ENCODE measurements at regions not wholly inside any gene's neighbourhood (a gene's known extent, or its start where the extent isn't known, plus 50 kb on each side); places are given as distances from the start of the nearest gene placed in this dataset.
A peak's percentile ranks its signal among the peaks of the same experiment; 100 is the strongest.

GRCh38 chr14:46306267-46306666, 345.3 kb downstream of the RPL10L start:
- no peaks in the 10 kb centered on the region for H3K27me3 ChIP-seq (ENCODE audit: low read depth)
- no peaks in the 10 kb centered on the region for H3K36me3 ChIP-seq (replicated peaks)
- no peaks in the 10 kb centered on the region for H3K4me1 ChIP-seq
- in situ Hi-C loops (cut with MboI; ENCODE audit: low sequenced_read_pairs): no loop called here
- DNase-seq (ENCODE audit: low spot score in 2 of 2): no peak
- no peaks in the 10 kb centered on the region for H3K9me3 ChIP-seq
- no peak overlapping the region for H3K4me3 ChIP-seq

GRCh38 chr14:46300765-46301164, 350.8 kb downstream of the RPL10L start:
- in situ Hi-C loops (cut with MboI; ENCODE audit: low sequenced_read_pairs): no loop called here
- no peaks in the 10 kb centered on the region for H3K4me1 ChIP-seq
- H3K27me3 ChIP-seq (ENCODE audit: low read depth): no peaks in the 10 kb centered on the region
- no peaks in the 10 kb centered on the region for H3K9me3 ChIP-seq
- no peak overlapping the region for H3K4me3 ChIP-seq
- no peaks in the 10 kb centered on the region for H3K36me3 ChIP-seq (replicated peaks)
- DNase-seq (ENCODE audit: low spot score in 2 of 2): no peak

GRCh38 chr14:46290706-46291105, 360.9 kb downstream of the RPL10L start:
- Histone ChIP-seq H3K4me1 (no peaks in the 10 kb centered on the region), H3K4me3 (no peak overlapping the region), H3K27me3 (ENCODE audit: low read depth) (no peaks in the 10 kb centered on the region), H3K9me3 (no peaks in the 10 kb centered on the region), H3K36me3 (replicated peaks) (no peaks in the 10 kb centered on the region)
- no peak for DNase-seq (ENCODE audit: low spot score in 2 of 2)
- in situ Hi-C loops (cut with MboI; ENCODE audit: low sequenced_read_pairs): no loop called here

GRCh38 chr14:46279776-46280175, 371.8 kb downstream of the RPL10L start:
- Histone ChIP-seq H3K27me3 (ENCODE audit: low read depth) (no peaks in the 10 kb centered on the region), H3K4me1 (no peaks in the 10 kb centered on the region), H3K36me3 (replicated peaks) (no peaks in the 10 kb centered on the region), H3K9me3 (no peaks in the 10 kb centered on the region), H3K4me3 (no peak overlapping the region)
- DNase-seq (ENCODE audit: low spot score in 2 of 2): no peak
- in situ Hi-C loops (cut with MboI; ENCODE audit: low sequenced_read_pairs): no loop called here

- Histone ChIP-seq H3K4me1 (no peaks in the 10 kb centered on the region), H3K9me3 (no peaks in the 10 kb centered on the region), H3K27me3 (ENCODE audit: low read depth) (no peaks in the 10 kb centered on the region), H3K4me3 (no peak overlapping the region), H3K36me3 (replicated peaks) (no peaks in the 10 kb centered on the region)
- in situ Hi-C loops (cut with MboI; ENCODE audit: low sequenced_read_pairs): no loop called here
- DNase-seq (ENCODE audit: low spot score in 2 of 2): no peak
Measured at GRCh38 chr14:46279327-46279726, 372.3 kb downstream of the RPL10L start.

GRCh38 chr14:46259536-46259935, 392.0 kb downstream of the RPL10L start:
- no peak for DNase-seq (ENCODE audit: low spot score in 2 of 2)
- H3K9me3 ChIP-seq: no peaks in the 10 kb centered on the region
- in situ Hi-C loops (cut with MboI; ENCODE audit: low sequenced_read_pairs): no loop called here
- H3K4me1 ChIP-seq: no peaks in the 10 kb centered on the region
- no peak overlapping the region for H3K4me3 ChIP-seq
- no peaks in the 10 kb centered on the region for H3K27me3 ChIP-seq (ENCODE audit: low read depth)
- no peaks in the 10 kb centered on the region for H3K36me3 ChIP-seq (replicated peaks)

- in situ Hi-C loops (cut with MboI; ENCODE audit: low sequenced_read_pairs): no loop called here
- no peaks in the 10 kb centered on the region for H3K9me3 ChIP-seq
- H3K27me3 ChIP-seq (ENCODE audit: low read depth): no peaks in the 10 kb centered on the region
- no peak overlapping the region for H3K4me3 ChIP-seq
- H3K4me1 ChIP-seq: no peaks in the 10 kb centered on the region
- DNase-seq (ENCODE audit: low spot score in 2 of 2): no peak
- H3K36me3 ChIP-seq (replicated peaks): no peaks in the 10 kb centered on the region
Measured at GRCh38 chr14:46256381-46256780, 395.2 kb downstream of the RPL10L start.

- H3K27me3 ChIP-seq (ENCODE audit: low read depth): no peaks in the 10 kb centered on the region
- DNase-seq (ENCODE audit: low spot score in 2 of 2): peak in 1 of 2 experiments; percentile 6
- no peaks in the 10 kb centered on the region for H3K9me3 ChIP-seq
- no peak overlapping the region for H3K4me3 ChIP-seq
- in situ Hi-C loops (cut with MboI; ENCODE audit: low sequenced_read_pairs): no loop called here
- no peaks in the 10 kb centered on the region for H3K4me1 ChIP-seq
- no peaks in the 10 kb centered on the region for H3K36me3 ChIP-seq (replicated peaks)
Measured at GRCh38 chr14:46250113-46250703, 401.4 kb downstream of the RPL10L start.

GRCh38 chr14:46248001-46248630, 403.5 kb downstream of the RPL10L start:
- in situ Hi-C loops (cut with MboI; ENCODE audit: low sequenced_read_pairs): no loop called here
- Histone ChIP-seq H3K36me3 (replicated peaks) (no peaks in the 10 kb centered on the region), H3K9me3 (no peaks in the 10 kb centered on the region), H3K4me3 (no peak overlapping the region), H3K27me3 (ENCODE audit: low read depth) (no peaks in the 10 kb centered on the region), H3K4me1 (no peaks in the 10 kb centered on the region)
- no peak for DNase-seq (ENCODE audit: low spot score in 2 of 2)

- no peaks in the 10 kb centered on the region for H3K4me1 ChIP-seq
- DNase-seq (ENCODE audit: low spot score in 2 of 2): no peak
- no peaks in the 10 kb centered on the region for H3K9me3 ChIP-seq
- H3K27me3 ChIP-seq (ENCODE audit: low read depth): no peaks in the 10 kb centered on the region
- no peaks in the 10 kb centered on the region for H3K36me3 ChIP-seq (replicated peaks)
- in situ Hi-C loops (cut with MboI; ENCODE audit: low sequenced_read_pairs): no loop called here
- H3K4me3 ChIP-seq: no peak overlapping the region
Measured at GRCh38 chr14:46245276-46245675, 406.3 kb downstream of the RPL10L start.

GRCh38 chr14:46233786-46234185, 417.8 kb downstream of the RPL10L start:
- H3K4me3 ChIP-seq: no peak overlapping the region
- H3K36me3 ChIP-seq (replicated peaks): no peaks in the 10 kb centered on the region
- DNase-seq (ENCODE audit: low spot score in 2 of 2): no peak
- H3K9me3 ChIP-seq: no peaks in the 10 kb centered on the region
- in situ Hi-C loops (cut with MboI; ENCODE audit: low sequenced_read_pairs): no loop called here
- H3K27me3 ChIP-seq (ENCODE audit: low read depth): no peaks in the 10 kb centered on the region
- H3K4me1 ChIP-seq: no peaks in the 10 kb centered on the region

GRCh38 chr14:46230540-46230939, 421.0 kb downstream of the RPL10L start:
- H3K9me3 ChIP-seq: no peaks in the 10 kb centered on the region
- no peaks in the 10 kb centered on the region for H3K36me3 ChIP-seq (replicated peaks)
- no peaks in the 10 kb centered on the region for H3K27me3 ChIP-seq (ENCODE audit: low read depth)
- no peak overlapping the region for H3K4me3 ChIP-seq
- in situ Hi-C loops (cut with MboI; ENCODE audit: low sequenced_read_pairs): no loop called here
- no peaks in the 10 kb centered on the region for H3K4me1 ChIP-seq
- DNase-seq (ENCODE audit: low spot score in 2 of 2): no peak

- no peaks in the 10 kb centered on the region for H3K27me3 ChIP-seq (ENCODE audit: low read depth)
Measured at GRCh38 chr14:46215801-46216200, 435.8 kb downstream of the RPL10L start.

GRCh38 chr14:46198676-46199075, 452.9 kb downstream of the RPL10L start:
- Histone ChIP-seq H3K4me1 (no peaks in the 10 kb centered on the region), H3K4me3 (no peak overlapping the region), H3K36me3 (replicated peaks) (no peaks in the 10 kb centered on the region), H3K27me3 (ENCODE audit: low read depth) (no peaks in the 10 kb centered on the region), H3K9me3 (no peaks in the 10 kb centered on the region; the same call in 1 of the 2 replicates)
- in situ Hi-C loops (cut with MboI; ENCODE audit: low sequenced_read_pairs): no loop called here
- DNase-seq (ENCODE audit: low spot score in 2 of 2): no peak

More at GRCh38 chr14:46215801-46216200, 435.8 kb downstream of the RPL10L start:
- no peak overlapping the region for H3K4me3 ChIP-seq
- H3K4me1 ChIP-seq: no peaks in the 10 kb centered on the region
- no peaks in the 10 kb centered on the region for H3K36me3 ChIP-seq (replicated peaks)
- DNase-seq (ENCODE audit: low spot score in 2 of 2): no peak
- no peaks in the 10 kb centered on the region; the same call in 1 of the 2 replicates for H3K9me3 ChIP-seq
- in situ Hi-C loops (cut with MboI; ENCODE audit: low sequenced_read_pairs): no loop called here

GRCh38 chr14:46197856-46198255, 453.7 kb downstream of the RPL10L start:
- H3K4me3 ChIP-seq: no peak overlapping the region
- no peaks in the 10 kb centered on the region for H3K4me1 ChIP-seq
- H3K27me3 ChIP-seq (ENCODE audit: low read depth): no peaks in the 10 kb centered on the region
- H3K9me3 ChIP-seq: no peaks in the 10 kb centered on the region; the same call in 1 of the 2 replicates
- in situ Hi-C loops (cut with MboI; ENCODE audit: low sequenced_read_pairs): no loop called here
- no peaks in the 10 kb centered on the region for H3K36me3 ChIP-seq (replicated peaks)
- DNase-seq (ENCODE audit: low spot score in 2 of 2): no peak

All from HAP-1 (cell line).